Calu3 (cell line): ENCODE measurements at regions not wholly inside any gene's neighbourhood (a gene's known extent, or its start where the extent isn't known, plus 50 kb on each side); places are given as distances from the start of the nearest gene placed in this dataset.

Source experiments
- BruUV-seq: library from RNA; stranded (reverse); fragments of 400-500 nt; replicated peaks from 2 replicates; lab custom pipeline; 2021; lab: Mats Ljungman, UMichigan
- CTCF ChIA-PET: fragments of 300-600 bp; sonication (Branson Sonifier 250); formaldehyde crosslinking; loops from one replicate; lab custom pipeline; 2022; ENCODE audit warnings: antibody characterized with exemption; lab: Charles Lee
- DNase-seq: peaks from one replicate; pipeline ENCODE4 v3.0.0; 2022
- H3K27ac Mint-ChIP-seq: one replicate; pipeline ENCODE4 v1.8.0; 2022; ENCODE audit warnings: mixed read lengths; ENCODE audit not compliant: unreplicated experiment
- H3K27me3 Mint-ChIP-seq: one replicate; pipeline ENCODE4 v1.8.0; 2022; ENCODE audit warnings: mixed read lengths; ENCODE audit not compliant: unreplicated experiment
- H3K36me3 Mint-ChIP-seq: one replicate; pipeline ENCODE4 v1.8.0; 2022; ENCODE audit warnings: mild to moderate bottlenecking, moderate library complexity, mixed read lengths; ENCODE audit not compliant: insufficient read depth, unreplicated experiment
- H3K4me1 Mint-ChIP-seq: one replicate; pipeline ENCODE4 v1.8.0; 2022; ENCODE audit warnings: mild to moderate bottlenecking, low read depth, mixed read lengths; ENCODE audit not compliant: unreplicated experiment
- H3K4me3 Mint-ChIP-seq: one replicate; pipeline ENCODE4 v1.8.0; 2022; ENCODE audit warnings: mild to moderate bottlenecking, low read depth, moderate library complexity, mixed read lengths; ENCODE audit not compliant: unreplicated experiment
- H3K9me3 Mint-ChIP-seq: one replicate; pipeline ENCODE4 v1.8.0; 2022; ENCODE audit warnings: low read depth, mixed read lengths; ENCODE audit not compliant: unreplicated experiment
- intact Hi-C: fragments of 100-400 bp; cut with micrococcal nuclease; formaldehyde crosslinking; loops from one replicate; pipeline ENCODE4 v1.10.0; 2022; ENCODE audit not compliant: unreplicated experiment
- TF ChIP-seq, protein P1 (sequence below): fragments of 200-600 bp; IDR thresholded peaks from one replicate; pipeline ENCODE4 v1.8.0; 2022; ENCODE audit warnings: antibody characterized with exemption; ENCODE audit not compliant: unreplicated experiment

DNA sequence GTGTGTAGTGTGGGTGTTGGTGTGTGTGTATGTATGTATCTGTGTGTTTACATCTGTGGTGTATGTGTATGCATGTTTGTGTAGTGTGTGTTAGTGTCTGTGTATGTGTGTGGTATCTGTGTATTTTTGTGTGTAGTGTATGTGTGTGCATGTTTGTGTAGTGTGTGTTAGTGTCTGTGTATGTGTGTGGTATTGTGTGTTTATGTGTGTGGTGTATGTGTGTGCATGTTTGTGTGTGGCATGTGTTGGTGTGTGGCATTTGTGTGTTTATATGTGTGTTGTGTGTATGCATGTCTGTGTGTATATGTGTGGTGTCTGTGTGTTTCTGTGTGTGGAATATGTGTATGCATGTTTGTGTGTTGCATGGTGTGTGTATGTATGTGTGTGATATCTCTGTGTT is 96.4 kb downstream of the CMPK2 start:
- BruUV-seq = no TSS peak
- H3K4me1 Mint-ChIP-seq = no peaks in the 10 kb centered on the region
- TF ChIP-seq, protein P1, sequence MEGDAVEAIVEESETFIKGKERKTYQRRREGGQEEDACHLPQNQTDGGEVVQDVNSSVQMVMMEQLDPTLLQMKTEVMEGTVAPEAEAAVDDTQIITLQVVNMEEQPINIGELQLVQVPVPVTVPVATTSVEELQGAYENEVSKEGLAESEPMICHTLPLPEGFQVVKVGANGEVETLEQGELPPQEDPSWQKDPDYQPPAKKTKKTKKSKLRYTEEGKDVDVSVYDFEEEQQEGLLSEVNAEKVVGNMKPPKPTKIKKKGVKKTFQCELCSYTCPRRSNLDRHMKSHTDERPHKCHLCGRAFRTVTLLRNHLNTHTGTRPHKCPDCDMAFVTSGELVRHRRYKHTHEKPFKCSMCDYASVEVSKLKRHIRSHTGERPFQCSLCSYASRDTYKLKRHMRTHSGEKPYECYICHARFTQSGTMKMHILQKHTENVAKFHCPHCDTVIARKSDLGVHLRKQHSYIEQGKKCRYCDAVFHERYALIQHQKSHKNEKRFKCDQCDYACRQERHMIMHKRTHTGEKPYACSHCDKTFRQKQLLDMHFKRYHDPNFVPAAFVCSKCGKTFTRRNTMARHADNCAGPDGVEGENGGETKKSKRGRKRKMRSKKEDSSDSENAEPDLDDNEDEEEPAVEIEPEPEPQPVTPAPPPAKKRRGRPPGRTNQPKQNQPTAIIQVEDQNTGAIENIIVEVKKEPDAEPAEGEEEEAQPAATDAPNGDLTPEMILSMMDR = no peak
- CTCF ChIA-PET = no interaction called here
- no peak overlapping the region for H3K4me3 Mint-ChIP-seq
- peaks cover 28% of the 10 kb centered on the region for H3K27me3 Mint-ChIP-seq
- intact Hi-C loops = no loop called here
- H3K9me3 Mint-ChIP-seq = no peaks in the 10 kb centered on the region
- no peak for DNase-seq
- no peaks in the 10 kb centered on the region for H3K36me3 Mint-ChIP-seq
- no peak overlapping the region for H3K27ac Mint-ChIP-seq

DNA sequence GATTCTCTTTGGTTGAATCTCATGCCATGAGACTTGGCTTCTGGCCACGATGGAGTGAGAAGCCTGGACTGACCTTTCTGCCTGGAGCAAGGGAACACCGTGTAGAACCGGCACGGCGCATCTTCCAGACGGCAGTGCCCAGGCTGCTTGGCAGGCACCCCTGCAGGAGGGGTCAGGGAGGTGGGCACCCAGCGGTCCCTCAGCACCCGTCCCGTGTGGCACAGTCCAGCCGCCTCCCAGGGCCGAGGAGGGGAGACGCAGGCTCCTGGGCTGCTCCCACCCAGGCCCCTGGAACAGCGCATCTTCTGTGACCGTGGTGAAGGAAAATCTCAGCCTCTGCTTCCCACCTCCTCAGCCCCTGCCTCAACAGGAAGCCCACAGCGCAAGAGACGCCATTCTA is 95.7 kb downstream of the CMPK2 start:
- intact Hi-C loops = no loop called here
- CTCF ChIA-PET = no interaction called here
- H3K36me3 Mint-ChIP-seq = no peaks in the 10 kb centered on the region
- TF ChIP-seq, protein P1 = no peak
- no peak for DNase-seq
- no TSS peak for BruUV-seq
- H3K4me1 Mint-ChIP-seq = no peaks in the 10 kb centered on the region
- H3K27ac Mint-ChIP-seq = no peak overlapping the region
- no peaks in the 10 kb centered on the region for H3K9me3 Mint-ChIP-seq
- no peak overlapping the region for H3K4me3 Mint-ChIP-seq
- peaks cover 34% of the 10 kb centered on the region for H3K27me3 Mint-ChIP-seq

- Mint-ChIP-seq H3K27me3 (peaks cover 42% of the 10 kb centered on the region), H3K4me1 (no peaks in the 10 kb centered on the region), H3K4me3 (peak overlapping the region; percentile 39), H3K27ac (no peak overlapping the region), H3K36me3 (no peaks in the 10 kb centered on the region), H3K9me3 (no peaks in the 10 kb centered on the region)
- intact Hi-C loops = loop anchor here (2.0 kb wide), 1 partner anchor 419 kb away; no protein-coding TSS in a partner anchor
- TF ChIP-seq, protein P1 = no peak
- DNase-seq = no peak
- CTCF ChIA-PET = no interaction called here
- no TSS peak for BruUV-seq
Observed at GRCh38 chr2:6771634-6772611, 93.8 kb downstream of the CMPK2 start.

- intact Hi-C loops = loop anchor here (1.0 to 2.0 kb wide), 2 partner anchors 247 to 420 kb away; no protein-coding TSS in a partner anchor
- H3K9me3 Mint-ChIP-seq = no peaks in the 10 kb centered on the region
- CTCF ChIA-PET = interaction anchor here (0.6 kb wide), 1 partner anchor 1437 kb away, joined by 3 read pairs; no protein-coding TSS in a partner anchor
- DNase-seq = peak; percentile 86
- BruUV-seq = no TSS peak
- TF ChIP-seq, protein P1 = peak; percentile 94
- H3K4me1 Mint-ChIP-seq = no peaks in the 10 kb centered on the region
- no peaks in the 10 kb centered on the region for H3K36me3 Mint-ChIP-seq
- no peak overlapping the region for H3K27ac Mint-ChIP-seq
- H3K27me3 Mint-ChIP-seq = peaks cover 42% of the 10 kb centered on the region
- H3K4me3 Mint-ChIP-seq = peak overlapping the region; percentile 39
Observed at GRCh38 chr2:6773007-6773693, 92.6 kb downstream of the CMPK2 start.
